CD14-positive monocyte (primary cell): ENCODE measurements at regions not wholly inside any gene's neighbourhood (a gene's known extent, or its start where the extent isn't known, plus 50 kb on each side); places are given as distances from the start of the nearest gene placed in this dataset.

Experiments used
- DNase-seq, 3 donors: peaks; one replicate each; pipeline ENCODE4 v3.0.0-alpha.2; 2011 to 2022
- H2AFZ ChIP-seq: 2 replicates; pipeline ENCODE4 v1.6.0; 2012; ENCODE audit warnings: mild to moderate bottlenecking, low read depth, low read length, inconsistent platforms; ENCODE audit not compliant: insufficient read depth, poor library complexity, severe bottlenecking
- H3K27ac ChIP-seq, 2 donors: 1 replicate in 1 of 2; 2 replicates in 1 of 2; pipeline ENCODE4 v1.5.1; 2012 to 2013; ENCODE audit warnings: low read length in 2 of 2, control low read depth in 1 of 2, inconsistent platforms in 1 of 2, low read depth in 1 of 2, mild to moderate bottlenecking in 1 of 2
- H3K27me3 ChIP-seq, 2 donors: one replicate each; pipeline versions ENCODE4 v1.6.0 to v1.6.1; 2011 to 2013; ENCODE audit warnings: low read length in 2 of 2; ENCODE audit not compliant: control insufficient read depth in 2 of 2, insufficient read depth in 2 of 2
- H3K36me3 ChIP-seq, 2 donors: replicated peaks in 1 of 2; 1 replicate in 1 of 2; 2 replicates in 1 of 2; pipeline versions ENCODE4 v1.5.1 to v1.6.1; 2012 to 2013; ENCODE audit warnings: low read length in 2 of 2, control low read depth in 1 of 2, inconsistent platforms in 1 of 2, mild to moderate bottlenecking in 1 of 2; ENCODE audit not compliant: insufficient read depth in 2 of 2, control insufficient read depth in 1 of 2
- H3K4me1 ChIP-seq, 2 donors: 1 replicate in 1 of 2; 2 replicates in 1 of 2; pipeline versions ENCODE4 v1.5.1 to v1.6.1; 2012 to 2013; ENCODE audit warnings: low read length in 2 of 2, control low read depth in 1 of 2, inconsistent platforms in 1 of 2, mild to moderate bottlenecking in 1 of 2, moderate library complexity in 1 of 2; ENCODE audit not compliant: insufficient read depth in 2 of 2, control insufficient read depth in 1 of 2
- H3K4me2 ChIP-seq: replicated peaks from 2 replicates; pipeline ENCODE3; 2012; ENCODE audit warnings: low read length, moderate library complexity, mild to moderate bottlenecking; ENCODE audit not compliant: poor library complexity, severe bottlenecking; ENCODE audit errors: extremely low read depth
- H3K4me3 ChIP-seq, 3 experiments: fragments of 200-600 bp in 1 of 3; sonication (generic) in 1 of 3; replicated peaks in 1 of 3; 1 replicate in 2 of 3; 2 replicates in 1 of 3; pipeline ENCODE4 v1.5.1; 2011 to 2013; ENCODE audit warnings: low read length in 3 of 3, mild to moderate bottlenecking in 3 of 3, control low read depth in 2 of 3, low read depth in 2 of 3, inconsistent platforms in 1 of 3, moderate library complexity in 1 of 3
- H3K79me2 ChIP-seq: 2 replicates; pipeline ENCODE4 v1.6.0; 2012; ENCODE audit warnings: mild to moderate bottlenecking, control low read depth, inconsistent platforms, low read length, moderate library complexity; ENCODE audit not compliant: insufficient read depth
- H3K9ac ChIP-seq: 2 replicates; pipeline ENCODE4 v1.6.0; 2017; ENCODE audit warnings: low read length, mild to moderate bottlenecking; ENCODE audit not compliant: insufficient read depth, poor library complexity, severe bottlenecking
- H3K9me3 ChIP-seq, 2 donors: replicated peaks in 1 of 2; 1 replicate in 1 of 2; 2 replicates in 1 of 2; pipeline versions ENCODE4 v1.5.1 to v1.6.1; 2012 to 2013; ENCODE audit warnings: low read length in 2 of 2, control low read depth in 1 of 2; ENCODE audit not compliant: control insufficient read depth in 1 of 2, insufficient read depth in 1 of 2
- H4K20me1 ChIP-seq: 2 replicates; pipeline ENCODE4 v1.6.0; 2012; ENCODE audit warnings: mild to moderate bottlenecking, low read length, control low read depth, moderate library complexity; ENCODE audit not compliant: insufficient read depth
- H3K27ac Mint-ChIP-seq, 7 donors: one replicate each; pipeline ENCODE4 v1.8.0; 2020; ENCODE audit warnings: mild to moderate bottlenecking in 7 of 7, mixed read lengths in 7 of 7, moderate library complexity in 6 of 7, inconsistent platforms in 2 of 7
- H3K27me3 Mint-ChIP-seq, 3 donors: one replicate each; pipeline ENCODE4 v1.8.0; 2021 to 2022; ENCODE audit warnings: low read depth in 3 of 3, mild to moderate bottlenecking in 3 of 3, mixed read lengths in 3 of 3, moderate library complexity in 3 of 3, inconsistent platforms in 1 of 3
- H3K36me3 Mint-ChIP-seq, 2 donors: one replicate each; pipeline ENCODE4 v1.8.0; 2020; ENCODE audit warnings: mixed read lengths in 2 of 2, inconsistent platforms in 1 of 2, mild to moderate bottlenecking in 1 of 2
- H3K4me1 Mint-ChIP-seq: one replicate; pipeline ENCODE4 v1.8.0; 2020; ENCODE audit warnings: mild to moderate bottlenecking, mixed read lengths
- H3K4me3 Mint-ChIP-seq, 2 donors: one replicate each; pipeline ENCODE4 v1.8.0; 2020; ENCODE audit warnings: mild to moderate bottlenecking in 2 of 2, mixed read lengths in 2 of 2, moderate library complexity in 1 of 2
- H3K9me3 Mint-ChIP-seq, 7 donors: one replicate each; pipeline ENCODE4 v1.8.0; 2020 to 2022; ENCODE audit warnings: mixed read lengths in 7 of 7, mild to moderate bottlenecking in 6 of 7, moderate library complexity in 6 of 7, inconsistent platforms in 2 of 7
- WGBS: methylation state at CpG from one replicate; pipeline ENCODE4 v1.1.5; 2013; ENCODE audit warnings: missing lambda C conversion rate; ENCODE audit not compliant: insufficient coverage; 5-methylcytosine and 5-hydroxymethylcytosine counted together
- intact Hi-C, 2 donors: fragments of 100-400 bp; cut with micrococcal nuclease; formaldehyde crosslinking; loops; one replicate each; pipeline versions ENCODE4 v1.15.0 to v1.15.1; 2023
- TF ChIP-seq, protein P1 (sequence below): fragments of 200-600 bp; IDR thresholded peaks from one replicate; pipeline ENCODE4 v1.8.0; 2022; ENCODE audit warnings: antibody characterized with exemption, mild to moderate bottlenecking

DNA sequence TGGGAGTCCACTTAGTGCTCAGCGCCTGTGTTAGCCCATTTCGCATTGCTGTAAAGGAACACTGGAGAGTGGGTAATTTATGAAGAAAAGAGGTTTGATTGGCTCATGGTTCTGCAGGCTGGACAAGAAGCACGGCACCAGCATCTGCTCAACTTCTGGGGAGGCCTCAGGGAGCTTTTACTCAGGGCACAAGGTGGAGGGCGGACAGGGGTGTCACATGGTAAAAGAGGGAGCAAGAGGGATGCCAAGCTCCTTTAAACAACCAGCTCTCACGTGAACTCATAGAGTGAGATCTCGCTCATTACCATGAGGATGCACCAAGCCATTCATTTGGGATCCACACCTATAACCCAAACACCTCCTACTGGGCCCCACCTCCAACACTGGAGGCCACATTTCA, 181.4 kb upstream of the TLE3 start:
- Histone ChIP-seq H2AFZ (no peak overlapping the region), H3K4me3 (no peak overlapping the region), H3K36me3 (no peaks in the 10 kb centered on the region), H3K9me3 (no peaks in the 10 kb centered on the region), H3K27ac (no peak overlapping the region), H4K20me1 (no peaks in the 10 kb centered on the region), H3K4me2 (no peak overlapping the region), H3K27me3 (no peaks in the 10 kb centered on the region), H3K9ac (no peak overlapping the region), H3K4me1 (peaks cover 0 to under 1% of the 10 kb centered on the region in 2 donors), H3K79me2 (no peaks in the 10 kb centered on the region)
- peaks cover 5% of the 10 kb centered on the region for H3K4me1 Mint-ChIP-seq
- TF ChIP-seq, protein P1, sequence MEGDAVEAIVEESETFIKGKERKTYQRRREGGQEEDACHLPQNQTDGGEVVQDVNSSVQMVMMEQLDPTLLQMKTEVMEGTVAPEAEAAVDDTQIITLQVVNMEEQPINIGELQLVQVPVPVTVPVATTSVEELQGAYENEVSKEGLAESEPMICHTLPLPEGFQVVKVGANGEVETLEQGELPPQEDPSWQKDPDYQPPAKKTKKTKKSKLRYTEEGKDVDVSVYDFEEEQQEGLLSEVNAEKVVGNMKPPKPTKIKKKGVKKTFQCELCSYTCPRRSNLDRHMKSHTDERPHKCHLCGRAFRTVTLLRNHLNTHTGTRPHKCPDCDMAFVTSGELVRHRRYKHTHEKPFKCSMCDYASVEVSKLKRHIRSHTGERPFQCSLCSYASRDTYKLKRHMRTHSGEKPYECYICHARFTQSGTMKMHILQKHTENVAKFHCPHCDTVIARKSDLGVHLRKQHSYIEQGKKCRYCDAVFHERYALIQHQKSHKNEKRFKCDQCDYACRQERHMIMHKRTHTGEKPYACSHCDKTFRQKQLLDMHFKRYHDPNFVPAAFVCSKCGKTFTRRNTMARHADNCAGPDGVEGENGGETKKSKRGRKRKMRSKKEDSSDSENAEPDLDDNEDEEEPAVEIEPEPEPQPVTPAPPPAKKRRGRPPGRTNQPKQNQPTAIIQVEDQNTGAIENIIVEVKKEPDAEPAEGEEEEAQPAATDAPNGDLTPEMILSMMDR, result no peak
- intact Hi-C loops, result no loop called here
- H3K36me3 Mint-ChIP-seq, result no peaks in the 10 kb centered on the region
- DNase-seq, result no peak
- H3K9me3 Mint-ChIP-seq, result no peaks in the 10 kb centered on the region
- H3K27me3 Mint-ChIP-seq, result peaks cover 4 to 11% (median 5%) of the 10 kb centered on the region in 3 donors
- WGBS, result 100% methylated on average over 3 of the region's 6 CpGs
- peak overlapping the region in 1 of 7 donors; percentile 51 for H3K27ac Mint-ChIP-seq
- no peak overlapping the region for H3K4me3 Mint-ChIP-seq

DNA sequence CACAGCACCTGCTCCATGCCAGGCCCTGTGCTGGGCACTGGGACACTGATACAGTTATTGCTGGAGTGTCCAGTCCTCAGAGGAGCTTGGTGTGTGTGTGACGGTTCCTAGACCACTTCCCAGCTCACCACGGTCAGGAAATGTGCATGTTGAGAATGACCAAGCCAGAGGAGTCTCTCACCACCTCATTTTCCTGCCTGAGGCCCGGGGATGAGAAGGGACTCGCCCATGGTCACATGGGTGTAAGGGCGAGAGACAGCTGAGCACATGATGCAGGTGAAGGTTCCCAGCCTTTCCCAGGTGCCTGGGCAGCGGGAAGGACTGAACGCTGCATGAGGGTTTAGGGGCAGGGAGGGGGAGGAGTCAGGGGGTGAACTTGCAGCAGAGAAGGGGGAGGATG, 180.9 kb upstream of the TLE3 start:
- no peak overlapping the region for H3K4me2 ChIP-seq

More for the DNA sequence above, 180.9 kb upstream of the TLE3 start:
- H4K20me1 ChIP-seq, result no peaks in the 10 kb centered on the region
- 48% methylated on average over 3 of the region's 7 CpGs for WGBS
- intact Hi-C loops, result no loop called here
- no peaks in the 10 kb centered on the region for H3K79me2 ChIP-seq
- H3K27me3 ChIP-seq, result no peaks in the 10 kb centered on the region
- H3K36me3 ChIP-seq, result no peaks in the 10 kb centered on the region
- Mint-ChIP-seq H3K4me1 (peaks cover 5% of the 10 kb centered on the region), H3K27me3 (peaks cover 4 to 14% (median 6%) of the 10 kb centered on the region in 3 donors), H3K27ac (no peak overlapping the region), H3K36me3 (no peaks in the 10 kb centered on the region), H3K4me3 (no peak overlapping the region), H3K9me3 (no peaks in the 10 kb centered on the region)
- H3K9me3 ChIP-seq, result no peaks in the 10 kb centered on the region
- DNase-seq, result no peak
- no peak overlapping the region for H3K27ac ChIP-seq
- no peak overlapping the region for H3K4me3 ChIP-seq
- H3K9ac ChIP-seq, result no peak overlapping the region
- H3K4me1 ChIP-seq, result no peaks in the 10 kb centered on the region
- H2AFZ ChIP-seq, result no peak overlapping the region
- TF ChIP-seq, protein P1, result no peak
